ENCODE measurements at regions not wholly inside any gene's neighbourhood (a gene's known extent, or its start where the extent isn't known, plus 50 kb on each side); places are given as distances from the start of the nearest gene placed in this dataset.

GRCh38 chr3:168161696-168162095 is 66.0 kb upstream of the GOLIM4 start:
- TF ChIP-seq CTCF (IDR thresholded peaks at IDR 0.05) = no peak
- no peak for TF ChIP-seq POLR2A (IDR thresholded peaks at IDR 0.05)
